Naive B cell (primary cell): ENCODE measurements at regions not wholly inside any gene's neighbourhood (a gene's known extent, or its start where the extent isn't known, plus 50 kb on each side); places are given as distances from the start of the nearest gene placed in this dataset.
"Not testable (repeated sequence)": the region's sequence is repeated elsewhere in the genome, so short reads cannot be mapped to it uniquely, and the experiment has no call there.

Experiments
- ATAC-seq, 2 donors: fragments of 150-1000 bp; cut with Tn5 transposase; 2 replicates each; pipeline ENCODE4 v1.10.0; 2021; ENCODE audit warnings: low read depth in 2 of 2, mild to moderate bottlenecking in 2 of 2, moderate library complexity in 2 of 2
- DNase-seq: peaks from one replicate; pipeline ENCODE4 v3.0.0; 2022
- H3K27ac Mint-ChIP-seq, 6 donors: one replicate each; pipeline ENCODE4 v1.8.0; 2020 to 2022; ENCODE audit warnings: mild to moderate bottlenecking in 6 of 6, mixed read lengths in 6 of 6, moderate library complexity in 5 of 6, inconsistent platforms in 2 of 6
- H3K27me3 Mint-ChIP-seq, 3 donors: one replicate each; pipeline ENCODE4 v1.8.0; 2021 to 2022; ENCODE audit warnings: mixed read lengths in 3 of 3, mild to moderate bottlenecking in 1 of 3
- H3K36me3 Mint-ChIP-seq, 2 donors: one replicate each; pipeline ENCODE4 v1.8.0; 2020 to 2022; ENCODE audit warnings: mixed read lengths in 2 of 2, inconsistent platforms in 1 of 2, mild to moderate bottlenecking in 1 of 2
- H3K4me1 Mint-ChIP-seq, 3 donors: one replicate each; pipeline ENCODE4 v1.8.0; 2020 to 2022; ENCODE audit warnings: mixed read lengths in 3 of 3, inconsistent platforms in 1 of 3, mild to moderate bottlenecking in 1 of 3, moderate library complexity in 1 of 3
- H3K4me3 Mint-ChIP-seq, 8 donors: one replicate each; pipeline ENCODE4 v1.8.0; 2020 to 2022; ENCODE audit warnings: mild to moderate bottlenecking in 8 of 8, mixed read lengths in 8 of 8, moderate library complexity in 8 of 8, inconsistent platforms in 2 of 8
- H3K9me3 Mint-ChIP-seq, 7 donors: one replicate each; pipeline ENCODE4 v1.8.0; 2020 to 2022; ENCODE audit warnings: mixed read lengths in 7 of 7, mild to moderate bottlenecking in 5 of 7, inconsistent platforms in 2 of 7, moderate library complexity in 1 of 7

- DNase-seq (no peak), ATAC-seq (no peak)
- Mint-ChIP-seq H3K4me1 (no peaks in the 10 kb centered on the region), H3K4me3 (no peak overlapping the region), H3K27me3 (no peaks in the 10 kb centered on the region), H3K36me3 (no peaks in the 10 kb centered on the region), H3K9me3 (peaks cover 9 to 27% (median 16%) of the 10 kb centered on the region in 7 donors), H3K27ac (no peak overlapping the region)
These were observed 380.8 kb upstream of the NDN start for GRCh38 chr15:24067733-24068501.

GRCh38 chr15:24075420-24076089 lies 388.4 kb upstream of the NDN start:
- H3K27me3 Mint-ChIP-seq, result no peaks in the 10 kb centered on the region
- no peak overlapping the region for H3K4me3 Mint-ChIP-seq
- H3K27ac Mint-ChIP-seq, result no peak overlapping the region
- no peak for DNase-seq
- H3K36me3 Mint-ChIP-seq, result no peaks in the 10 kb centered on the region
- ATAC-seq, result no peak
- H3K4me1 Mint-ChIP-seq, result no peaks in the 10 kb centered on the region
- peaks cover under 1 to 17% (median 8%) of the 10 kb centered on the region in 7 donors for H3K9me3 Mint-ChIP-seq

- Mint-ChIP-seq H3K27me3 (no peaks in the 10 kb centered on the region), H3K27ac (no peak overlapping the region), H3K36me3 (no peaks in the 10 kb centered on the region), H3K4me3 (no peak overlapping the region), H3K9me3 (peaks cover 2 to 17% (median 6%) of the 10 kb centered on the region in 7 donors), H3K4me1 (no peaks in the 10 kb centered on the region)
- no peak for ATAC-seq
- DNase-seq, result no peak
These were observed 389.1 kb upstream of the NDN start for GRCh38 chr15:24076090-24076784.

- Mint-ChIP-seq H3K36me3 (no peaks in the 10 kb centered on the region), H3K9me3 (peaks cover 0 to 14% (median 8%) of the 10 kb centered on the region in 7 donors), H3K27ac (peak overlapping the region in 1 of 6 donors; percentile 76), H3K4me1 (no peaks in the 10 kb centered on the region), H3K27me3 (no peaks in the 10 kb centered on the region), H3K4me3 (no peak overlapping the region)
- ATAC-seq, result no peak
- no peak for DNase-seq
These were observed 391.4 kb upstream of the NDN start for GRCh38 chr15:24078310-24079029.

GRCh38 chr15:24088941-24089340 lies 401.8 kb upstream of the NDN start:
- not testable (repeated sequence) for H3K4me3 Mint-ChIP-seq, H3K4me1 Mint-ChIP-seq, DNase-seq, H3K36me3 Mint-ChIP-seq, H3K27me3 Mint-ChIP-seq, ATAC-seq, H3K27ac Mint-ChIP-seq
- peaks cover 13 to 41% (median 23%) of the 10 kb centered on the region in 7 donors for H3K9me3 Mint-ChIP-seq

GRCh38 chr15:24101503-24101902 lies 414.4 kb upstream of the NDN start:
- not testable (repeated sequence) for H3K4me3 Mint-ChIP-seq, H3K27ac Mint-ChIP-seq, H3K4me1 Mint-ChIP-seq, H3K36me3 Mint-ChIP-seq, H3K27me3 Mint-ChIP-seq, DNase-seq, ATAC-seq, H3K9me3 Mint-ChIP-seq

- not testable (repeated sequence) for ATAC-seq
These were observed 420.4 kb upstream of the NDN start for GRCh38 chr15:24107524-24107923.

GRCh38 chr15:24107948-24108347 lies 420.8 kb upstream of the NDN start:
- not testable (repeated sequence) for H3K27ac Mint-ChIP-seq, ATAC-seq, H3K27me3 Mint-ChIP-seq, H3K4me1 Mint-ChIP-seq, H3K4me3 Mint-ChIP-seq, H3K36me3 Mint-ChIP-seq, DNase-seq
- peaks cover 2 to 14% (median 8%) of the 10 kb centered on the region in 7 donors for H3K9me3 Mint-ChIP-seq

More at GRCh38 chr15:24107524-24107923, 420.4 kb upstream of the NDN start:
- not testable (repeated sequence) for H3K27me3 Mint-ChIP-seq, H3K4me1 Mint-ChIP-seq, H3K4me3 Mint-ChIP-seq, H3K36me3 Mint-ChIP-seq, DNase-seq, H3K27ac Mint-ChIP-seq
- peaks cover 0 to 12% (median 7%) of the 10 kb centered on the region in 7 donors for H3K9me3 Mint-ChIP-seq

- Mint-ChIP-seq H3K9me3 (peaks cover 3 to 17% (median 9%) of the 10 kb centered on the region in 7 donors), H3K27ac (peak overlapping the region in 1 of 6 donors; percentile 6)
- not testable (repeated sequence) for DNase-seq, H3K4me3 Mint-ChIP-seq, H3K36me3 Mint-ChIP-seq, ATAC-seq, H3K27me3 Mint-ChIP-seq, H3K4me1 Mint-ChIP-seq
These were observed 421.2 kb upstream of the NDN start for GRCh38 chr15:24108349-24108748.

GRCh38 chr15:24139622-24140021 lies 452.5 kb upstream of the NDN start:
- H3K36me3 Mint-ChIP-seq, H3K9me3 Mint-ChIP-seq, H3K27ac Mint-ChIP-seq, H3K27me3 Mint-ChIP-seq, H3K4me1 Mint-ChIP-seq, ATAC-seq, DNase-seq, H3K4me3 Mint-ChIP-seq: not testable (repeated sequence)

GRCh38 chr15:24145070-24145469 lies 458.0 kb upstream of the NDN start:
- ATAC-seq, DNase-seq, H3K9me3 Mint-ChIP-seq, H3K4me1 Mint-ChIP-seq, H3K27me3 Mint-ChIP-seq, H3K36me3 Mint-ChIP-seq, H3K27ac Mint-ChIP-seq, H3K4me3 Mint-ChIP-seq: not testable (repeated sequence)

- ATAC-seq (no peak), DNase-seq (no peak)
- Mint-ChIP-seq H3K27ac (no peak overlapping the region), H3K4me1 (no peaks in the 10 kb centered on the region), H3K27me3 (no peaks in the 10 kb centered on the region), H3K9me3 (peaks cover 0 to 6% (median 2%) of the 10 kb centered on the region in 7 donors), H3K4me3 (no peak overlapping the region), H3K36me3 (no peaks in the 10 kb centered on the region)
These were observed 459.1 kb upstream of the NDN start for GRCh38 chr15:24146251-24146650.

- H3K9me3 Mint-ChIP-seq, result peaks cover 6 to 11% (median 8%) of the 10 kb centered on the region in 7 donors
- ATAC-seq (no peak), DNase-seq (no peak)
- no peaks in the 10 kb centered on the region for H3K36me3 Mint-ChIP-seq
- H3K4me3 Mint-ChIP-seq, result no peak overlapping the region
- H3K27ac Mint-ChIP-seq, result no peak overlapping the region
- no peaks in the 10 kb centered on the region for H3K4me1 Mint-ChIP-seq
- no peaks in the 10 kb centered on the region for H3K27me3 Mint-ChIP-seq
These were observed 463.4 kb upstream of the NDN start for GRCh38 chr15:24150542-24150941.
